Panc1 (cell line): ENCODE measurements at regions not wholly inside any gene's neighbourhood (a gene's known extent, or its start where the extent isn't known, plus 50 kb on each side); places are given as distances from the start of the nearest gene placed in this dataset.

Experiments used
- CTCF ChIP-seq: fragments of 450-650 bp; IDR thresholded peaks from 2 replicates; pipeline ENCODE4 v1.5.1; 2017; ENCODE audit warnings: mild to moderate bottlenecking
- POLR2AphosphoS5 ChIP-seq: IDR thresholded peaks from 2 replicates; pipeline ENCODE4 v1.6.1; 2012; ENCODE audit warnings: mild to moderate bottlenecking, low read depth, low read length, moderate library complexity
- REST ChIP-seq, 2 experiments: IDR thresholded peaks; 2 replicates each; pipeline ENCODE4 v1.6.1; 2011 to 2012; ENCODE audit warnings: low read depth in 2 of 2, control low read depth in 1 of 2, low read length in 1 of 2, mild to moderate bottlenecking in 1 of 2, moderate library complexity in 1 of 2; ENCODE audit not compliant: insufficient read depth in 1 of 2

- TF ChIP-seq CTCF (no peak), POLR2AphosphoS5 (no peak), REST (IDR thresholded peaks at IDR 0.05; ENCODE audit: insufficient read depth in 1 of 2, low read depth in 2 of 2, low read length in 1 of 2) (no peak)
Measured at GRCh38 chr1:229885568-229886495, 181.2 kb upstream of the GALNT2 start.
